NCI-H1417 treated with DMSO at 0.1 percent for 48 hours (cell line): ENCODE measurements at regions not wholly inside any gene's neighbourhood (a gene's known extent, or its start where the extent isn't known, plus 50 kb on each side); places are given as distances from the start of the nearest gene placed in this dataset.
"Not testable (repeated sequence)": the region's sequence is repeated elsewhere in the genome, so short reads cannot be mapped to it uniquely, and the experiment has no call there.

Experiments
- DNase-seq: peaks from one replicate; lab custom pipeline; 2025; lab: John Stamatoyannopoulos, UW

GRCh38 chr10:63783882-63784281, 262.7 kb downstream of the REEP3 start:
- DNase-seq = no peak

GRCh38 chr10:63788152-63788821, 267.1 kb downstream of the REEP3 start:
- DNase-seq = no peak

- no peak for DNase-seq
These were observed 274.1 kb downstream of the REEP3 start for GRCh38 chr10:63795094-63795860.

- no peak for DNase-seq
These were observed 277.6 kb downstream of the REEP3 start for GRCh38 chr10:63798599-63799498.

- no peak for DNase-seq
These were observed 278.5 kb downstream of the REEP3 start for GRCh38 chr10:63799521-63800300.

GRCh38 chr10:63801166-63801565, 280.0 kb downstream of the REEP3 start:
- no peak for DNase-seq

- no peak for DNase-seq
These were observed 285.1 kb downstream of the REEP3 start for GRCh38 chr10:63806330-63806729.

GRCh38 chr10:63812501-63812900, 291.3 kb downstream of the REEP3 start:
- no peak for DNase-seq

- DNase-seq = peak; percentile 0
These were observed 298.6 kb downstream of the REEP3 start for GRCh38 chr10:63819753-63820329.

GRCh38 chr10:63822496-63822895, 301.3 kb downstream of the REEP3 start:
- DNase-seq = no peak

- no peak for DNase-seq
These were observed 303.9 kb downstream of the REEP3 start for GRCh38 chr10:63825111-63825510.

GRCh38 chr10:63825766-63826165, 304.6 kb downstream of the REEP3 start:
- DNase-seq = no peak

GRCh38 chr10:63827018-63827417, 305.8 kb downstream of the REEP3 start:
- not testable (repeated sequence) for DNase-seq

- no peak for DNase-seq
These were observed 307.8 kb downstream of the REEP3 start for GRCh38 chr10:63829020-63829419.

GRCh38 chr10:63829573-63830149, 308.5 kb downstream of the REEP3 start:
- DNase-seq = no peak

- no peak for DNase-seq
These were observed 311.5 kb downstream of the REEP3 start for GRCh38 chr10:63832686-63833085.

- no peak for DNase-seq
These were observed 312.3 kb downstream of the REEP3 start for GRCh38 chr10:63833411-63834060.

- no peak for DNase-seq
These were observed 315.7 kb downstream of the REEP3 start for GRCh38 chr10:63836666-63837442.

- DNase-seq = no peak
These were observed 320.6 kb downstream of the REEP3 start for GRCh38 chr10:63841761-63842160.

- DNase-seq = no peak
These were observed 321.9 kb downstream of the REEP3 start for GRCh38 chr10:63843107-63843506.
